ENCODE measurements at regions not wholly inside any gene's neighbourhood (a gene's known extent, or its start where the extent isn't known, plus 50 kb on each side); places are given as distances from the start of the nearest gene placed in this dataset.

GRCh38 chr3:150348500-150348899, 59.6 kb upstream of the TSC22D2 start:
- Mint-ChIP-seq H3K27ac (no peak overlapping the region), H3K27me3 (peaks cover 13% of the 10 kb centered on the region), H3K4me1 (no peaks in the 10 kb centered on the region), H3K9me3 (ENCODE audit: insufficient read depth) (no peaks in the 10 kb centered on the region), H3K4me3 (no peak overlapping the region)
- intact Hi-C loops (cut with micrococcal nuclease), result no loop called here
- TF ChIP-seq EZH2 (IDR thresholded peaks at IDR 0.05; ENCODE audit: borderline replicate concordance, insufficient read depth, low read depth, low read length, poor library complexity, severe bottlenecking) (no peak), CTCF (IDR thresholded peaks at IDR 0.05) (no peak)
- no peaks in the 10 kb centered on the region for H3K4me1 ChIP-seq (ENCODE audit: control insufficient read depth in 2 of 2, insufficient read depth in 2 of 2, low read length in 2 of 2)
- ChIA-PET CTCF (no interaction called here), POLR2A (no interaction called here)
- H3K9me3 ChIP-seq (ENCODE audit: control extremely low read depth in 1 of 3, control insufficient read depth in 2 of 3, insufficient read depth in 1 of 3, low read length in 2 of 3), result no peaks in the 10 kb centered on the region
- H3K36me3 ChIP-seq (replicated peaks in 1 of 2; ENCODE audit: control extremely low read depth in 1 of 2, control insufficient read depth in 1 of 2, extremely low read depth in 1 of 2, insufficient read depth in 2 of 2, low read length in 1 of 2), result no peaks in the 10 kb centered on the region
- H3K4me3 ChIP-seq (ENCODE audit: control extremely low read depth in 1 of 5, extremely low read depth in 1 of 5, insufficient read depth in 1 of 5, low read depth in 2 of 5, low read length in 4 of 5), result no peak overlapping the region
- H3K27ac ChIP-seq (ENCODE audit: low read length in 2 of 2), result no peak overlapping the region
- DNase-seq (no peak), ATAC-seq (ENCODE audit: low read depth) (no peak)
- 28% methylated on average over 3 of the region's 6 CpGs for WGBS (ENCODE audit: insufficient coverage)
- H3K4me2 ChIP-seq (replicated peaks; ENCODE audit: low read depth, low read length, poor library complexity, severe bottlenecking), result no peak overlapping the region
- H4K20me1 ChIP-seq (ENCODE audit: control insufficient read depth, insufficient read depth, low read length, poor library complexity, severe bottlenecking), result no peaks in the 10 kb centered on the region
- no peak overlapping the region for H3K9ac ChIP-seq (ENCODE audit: low read length)
- no peaks in the 10 kb centered on the region for H3K79me2 ChIP-seq (ENCODE audit: control insufficient read depth, insufficient read depth, low read length)
- no peak overlapping the region for H2AFZ ChIP-seq (ENCODE audit: insufficient read depth, low read depth, low read length, poor library complexity, severe bottlenecking)
- H3K27me3 ChIP-seq (replicated peaks in 1 of 4; ENCODE audit: control extremely low read depth in 1 of 4, control insufficient read depth in 3 of 4, insufficient read depth in 4 of 4, low read length in 3 of 4), result no peaks in the 10 kb centered on the region

- POLR2A ChIA-PET, result no interaction called here
- Histone ChIP-seq H3K4me2 (replicated peaks; ENCODE audit: low read depth, low read length, poor library complexity, severe bottlenecking) (no peak overlapping the region), H3K9ac (ENCODE audit: low read length) (no peak overlapping the region), H3K9me3 (ENCODE audit: control extremely low read depth in 1 of 3, control insufficient read depth in 2 of 3, insufficient read depth in 1 of 3, low read length in 2 of 3) (no peaks in the 10 kb centered on the region), H2AFZ (ENCODE audit: insufficient read depth, low read depth, low read length, poor library complexity, severe bottlenecking) (no peak overlapping the region), H3K27me3 (replicated peaks in 1 of 4; ENCODE audit: control extremely low read depth in 1 of 4, control insufficient read depth in 3 of 4, insufficient read depth in 4 of 4, low read length in 3 of 4) (no peaks in the 10 kb centered on the region), H3K79me2 (ENCODE audit: control insufficient read depth, insufficient read depth, low read length) (no peaks in the 10 kb centered on the region), H4K20me1 (ENCODE audit: control insufficient read depth, insufficient read depth, low read length, poor library complexity, severe bottlenecking) (no peaks in the 10 kb centered on the region), H3K4me1 (ENCODE audit: control insufficient read depth in 2 of 2, insufficient read depth in 2 of 2, low read length in 2 of 2) (no peaks in the 10 kb centered on the region), H3K27ac (ENCODE audit: low read length in 2 of 2) (no peak overlapping the region), H3K4me3 (ENCODE audit: control extremely low read depth in 1 of 5, extremely low read depth in 1 of 5, insufficient read depth in 1 of 5, low read depth in 2 of 5, low read length in 4 of 5) (no peak overlapping the region), H3K36me3 (replicated peaks in 1 of 2; ENCODE audit: control extremely low read depth in 1 of 2, control insufficient read depth in 1 of 2, extremely low read depth in 1 of 2, insufficient read depth in 2 of 2, low read length in 1 of 2) (no peaks in the 10 kb centered on the region)
- Mint-ChIP-seq H3K4me3 (no peak overlapping the region), H3K4me1 (no peaks in the 10 kb centered on the region), H3K27me3 (peaks cover 13% of the 10 kb centered on the region), H3K9me3 (ENCODE audit: insufficient read depth) (no peaks in the 10 kb centered on the region), H3K27ac (no peak overlapping the region)
- intact Hi-C loops (cut with micrococcal nuclease), result no loop called here
- WGBS (ENCODE audit: insufficient coverage), result 92% methylated on average over 7 of the region's 10 CpGs
- no peak for DNase-seq
- CTCF ChIA-PET, result interaction anchor here (1.2 kb wide), 1 partner anchor 148 kb away, joined by 3 read pairs; no protein-coding TSS in a partner anchor
- no peak for TF ChIP-seq CTCF (IDR thresholded peaks at IDR 0.05)
- TF ChIP-seq EZH2 (IDR thresholded peaks at IDR 0.05; ENCODE audit: borderline replicate concordance, insufficient read depth, low read depth, low read length, poor library complexity, severe bottlenecking), result no peak
- no peak for ATAC-seq (ENCODE audit: low read depth)
These were observed 60.9 kb upstream of the TSC22D2 start for GRCh38 chr3:150346981-150347863.
